AG10803 (cell line): ENCODE measurements at regions not wholly inside any gene's neighbourhood (a gene's known extent, or its start where the extent isn't known, plus 50 kb on each side); places are given as distances from the start of the nearest gene placed in this dataset.

Experiments
- DNase-seq: peaks from one replicate; pipeline ENCODE4 v3.0.0; 2010; ENCODE audit warnings: low read depth
- H3K4me3 ChIP-seq: 2 replicates; pipeline ENCODE4 v1.5.1; 2011; ENCODE audit warnings: mild to moderate bottlenecking, low read length, control low read depth
- TF ChIP-seq, protein P1 (sequence below): conservative IDR thresholded peaks from 2 replicates; pipeline ENCODE4 v1.5.1; 2011; ENCODE audit warnings: mild to moderate bottlenecking, low read length, control low read depth, inconsistent platforms

DNA sequence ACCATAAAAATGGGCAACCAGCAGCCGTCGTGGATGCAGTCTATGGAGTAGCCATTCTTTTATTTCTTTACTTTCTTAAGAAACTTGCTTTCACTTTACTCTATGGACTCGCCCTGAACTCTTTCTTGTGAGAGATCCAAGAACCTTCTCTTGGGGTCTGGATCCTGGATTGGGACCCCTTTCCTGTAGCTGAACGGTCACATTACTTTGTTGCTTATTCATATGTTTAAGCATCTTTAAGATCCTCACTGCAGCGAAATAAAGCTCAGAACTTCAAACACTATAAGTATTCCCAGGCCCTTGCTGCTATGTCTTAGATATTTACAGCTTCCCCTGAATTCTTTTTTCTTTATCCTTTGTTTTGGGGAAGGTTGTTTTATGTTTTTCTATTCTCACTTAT, 187.8 kb upstream of the DDI1 start:
- DNase-seq, result no peak
- no peak overlapping the region for H3K4me3 ChIP-seq
- TF ChIP-seq, protein P1, sequence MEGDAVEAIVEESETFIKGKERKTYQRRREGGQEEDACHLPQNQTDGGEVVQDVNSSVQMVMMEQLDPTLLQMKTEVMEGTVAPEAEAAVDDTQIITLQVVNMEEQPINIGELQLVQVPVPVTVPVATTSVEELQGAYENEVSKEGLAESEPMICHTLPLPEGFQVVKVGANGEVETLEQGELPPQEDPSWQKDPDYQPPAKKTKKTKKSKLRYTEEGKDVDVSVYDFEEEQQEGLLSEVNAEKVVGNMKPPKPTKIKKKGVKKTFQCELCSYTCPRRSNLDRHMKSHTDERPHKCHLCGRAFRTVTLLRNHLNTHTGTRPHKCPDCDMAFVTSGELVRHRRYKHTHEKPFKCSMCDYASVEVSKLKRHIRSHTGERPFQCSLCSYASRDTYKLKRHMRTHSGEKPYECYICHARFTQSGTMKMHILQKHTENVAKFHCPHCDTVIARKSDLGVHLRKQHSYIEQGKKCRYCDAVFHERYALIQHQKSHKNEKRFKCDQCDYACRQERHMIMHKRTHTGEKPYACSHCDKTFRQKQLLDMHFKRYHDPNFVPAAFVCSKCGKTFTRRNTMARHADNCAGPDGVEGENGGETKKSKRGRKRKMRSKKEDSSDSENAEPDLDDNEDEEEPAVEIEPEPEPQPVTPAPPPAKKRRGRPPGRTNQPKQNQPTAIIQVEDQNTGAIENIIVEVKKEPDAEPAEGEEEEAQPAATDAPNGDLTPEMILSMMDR, result no peak

DNA sequence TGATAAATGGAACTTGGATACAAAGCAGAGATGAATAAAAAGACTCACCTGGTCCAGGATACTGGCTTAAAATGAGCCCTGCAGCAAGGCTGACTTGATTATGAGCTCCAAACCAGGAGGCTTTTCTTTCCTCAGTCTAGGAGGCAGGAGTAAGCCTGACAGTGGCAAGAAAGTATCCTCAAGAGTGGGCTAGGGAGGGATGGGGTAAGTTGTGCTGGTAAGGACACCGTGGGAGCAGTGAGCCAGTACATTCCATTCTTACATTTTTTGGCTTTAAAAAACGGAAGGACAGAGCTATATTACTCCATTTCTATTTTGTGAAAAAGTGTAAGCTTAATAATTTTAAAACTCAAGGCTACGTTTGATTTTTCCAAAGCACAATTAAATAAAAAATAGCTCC, 187.1 kb upstream of the DDI1 start:
- H3K4me3 ChIP-seq, result no peak overlapping the region
- TF ChIP-seq, protein P1, result no peak
- DNase-seq, result peak; percentile 7

DNA sequence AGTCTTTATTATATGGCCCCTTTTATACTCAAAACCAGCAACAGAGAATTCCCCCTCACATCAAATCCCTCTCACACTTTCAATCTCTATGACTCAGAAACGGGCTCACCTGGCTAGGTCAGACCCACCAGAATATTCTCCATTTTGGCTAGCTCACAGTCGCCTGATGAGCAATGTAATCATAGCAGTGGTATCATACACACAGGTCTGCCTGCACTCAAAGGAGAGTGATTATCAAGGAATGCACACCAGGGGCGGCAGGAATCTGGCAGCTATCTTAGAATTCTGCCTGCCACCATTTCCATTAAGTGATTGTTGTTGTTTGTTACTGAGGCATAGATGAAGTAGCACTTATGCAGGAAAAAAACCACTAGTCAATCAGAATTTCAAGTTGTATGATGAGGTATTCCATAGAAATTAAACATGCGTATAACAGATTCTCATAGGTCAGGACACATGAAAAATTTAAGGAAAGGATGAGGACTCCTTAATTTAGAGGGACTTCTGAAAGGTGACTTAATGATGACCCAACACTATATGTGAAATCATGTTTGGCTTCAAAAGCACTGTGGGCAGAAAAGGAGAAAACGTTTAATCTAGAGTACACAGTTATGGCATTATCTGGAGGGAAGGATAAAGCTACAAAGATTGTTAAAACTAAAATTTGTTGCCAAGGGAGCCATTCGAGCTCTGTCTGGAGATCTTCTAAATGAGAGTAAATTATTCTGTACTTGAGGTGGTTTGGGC, 185.8 kb upstream of the DDI1 start:
- TF ChIP-seq, protein P1, result no peak
- DNase-seq, result no peak
- no peak overlapping the region for H3K4me3 ChIP-seq

DNA sequence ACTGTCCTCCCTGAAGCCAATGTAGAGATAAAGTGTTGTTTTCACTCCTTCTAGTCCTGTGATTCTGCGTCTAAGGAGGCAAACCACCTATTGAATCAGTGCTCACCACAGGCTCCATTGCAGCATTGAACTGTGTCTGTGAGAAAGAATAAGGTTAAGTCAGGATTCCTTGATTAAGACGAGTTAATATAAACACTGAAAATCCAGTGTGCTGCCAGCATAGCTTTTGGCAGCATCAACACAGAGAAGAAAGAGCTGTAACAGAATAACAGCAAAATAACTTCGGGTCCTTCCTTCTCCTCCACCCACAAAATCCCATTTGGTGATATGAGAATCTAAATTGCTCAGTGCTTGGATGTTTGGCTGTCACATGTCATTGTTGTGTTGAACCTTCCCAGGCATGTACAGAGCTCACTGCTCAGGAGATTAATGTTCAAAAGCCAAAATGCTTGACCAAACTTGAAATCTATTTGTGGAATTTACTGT, 185.2 kb upstream of the DDI1 start:
- TF ChIP-seq, protein P1, result no peak
- H3K4me3 ChIP-seq, result no peak overlapping the region
- DNase-seq, result peak; percentile 70
